Spleen (tissue), 11 donors: ENCODE measurements at regions not wholly inside any gene's neighbourhood (a gene's known extent, or its start where the extent isn't known, plus 50 kb on each side); places are given as distances from the start of the nearest gene placed in this dataset.
A peak's percentile ranks its signal among the peaks of the same experiment; 100 is the strongest.

Experiments used
- DNase-seq: peaks from one replicate; pipeline ENCODE4 v3.0.0-alpha.2; 2020
- H3K27ac ChIP-seq, 8 donors: fragments of 200-600 bp; sonication (generic) in 7 of 8; 1 replicate in 4 of 8; 2 replicates in 4 of 8; pipeline versions ENCODE4 v1.5.0 to v1.8.0; 2016 to 2021; ENCODE audit warnings: inconsistent platforms in 4 of 8, mild to moderate bottlenecking in 4 of 8, moderate library complexity in 1 of 8
- H3K27me3 ChIP-seq, 7 donors: fragments of 200-600 bp; sonication (generic) in 6 of 7; replicated peaks in 1 of 7; 1 replicate in 4 of 7; 2 replicates in 3 of 7; pipeline versions ENCODE4 v1.5.0 to v1.8.0; 2016 to 2021; ENCODE audit warnings: inconsistent platforms in 3 of 7, mild to moderate bottlenecking in 1 of 7
- H3K36me3 ChIP-seq, 6 donors: fragments of 200-600 bp; sonication (generic) in 5 of 6; 1 replicate in 4 of 6; 2 replicates in 2 of 6; pipeline versions ENCODE4 v1.5.0 to v1.8.0; 2016 to 2021; ENCODE audit warnings: inconsistent platforms in 2 of 6
- H3K4me1 ChIP-seq, 6 donors: fragments of 200-600 bp; sonication (generic) in 5 of 6; 1 replicate in 3 of 6; 2 replicates in 3 of 6; pipeline versions ENCODE4 v1.5.0 to v1.8.0; 2016 to 2021; ENCODE audit warnings: inconsistent platforms in 3 of 6
- H3K4me3 ChIP-seq, 8 donors: fragments of 200-600 bp; sonication (generic) in 7 of 8; 1 replicate in 4 of 8; 2 replicates in 4 of 8; pipeline versions ENCODE4 v1.5.0 to v1.8.0; 2016 to 2021; ENCODE audit warnings: inconsistent platforms in 4 of 8, mild to moderate bottlenecking in 4 of 8, moderate library complexity in 2 of 8
- H3K9me3 ChIP-seq, 8 donors: fragments of 200-600 bp; sonication (generic) in 7 of 8; 1 replicate in 4 of 8; 2 replicates in 4 of 8; pipeline versions ENCODE4 v1.5.0 to v1.8.0; 2016 to 2021; ENCODE audit warnings: inconsistent platforms in 4 of 8
- POLR2A ChIP-seq, 3 donors: fragments of 450-650 bp; IDR thresholded peaks; one replicate each; pipeline ENCODE4 v1.5.1; 2017; ENCODE audit warnings: antibody characterized with exemption in 3 of 3, mild to moderate bottlenecking in 1 of 3
- POLR2AphosphoS5 ChIP-seq, 3 donors: sonication (generic); formaldehyde crosslinking; IDR thresholded peaks; one replicate each; pipeline ENCODE4 v1.5.1; 2017; ENCODE audit warnings: antibody characterized with exemption in 3 of 3
- WGBS, 5 donors: extraction: QIAGEN DNeasy Blood & Tissue Kit in 3 of 5; methylation state at CpG; one replicate each; pipeline versions ENCODE4 v1.1.5 to v1.1.7; 2013 to 2018; 5-methylcytosine and 5-hydroxymethylcytosine counted together
- intact Hi-C: fragments of 100-400 bp; cut with DNase I; formaldehyde crosslinking; loops from one replicate; pipeline ENCODE4 v1.15.0; 2023; ENCODE audit warnings: low total_unique reads
- TF ChIP-seq, protein P1 (sequence below), 11 experiments: fragments of 200-600 bp in 7 of 11; fragments of 450-650 bp in 4 of 11; sonication (generic) in 4 of 11; IDR thresholded peaks in 8 of 11; conservative IDR thresholded peaks in 3 of 11; 1 replicate in 7 of 11; 2 replicates in 4 of 11; pipeline versions ENCODE4 v1.4.0 to v1.8.0; 2016 to 2021; ENCODE audit warnings: antibody characterized with exemption in 11 of 11, inconsistent platforms in 4 of 11, mild to moderate bottlenecking in 1 of 11
- donor health status: healthy with polysubstance abuse.
- donor health status: DM: no; HTN: no; CAD: no; lungs with moderate emphysema.
- donor health status: DM: no; HTN: no; CAD: no.
- donor health status: Bipolar disorder and iron deficiency.
- donor health status: healthy.
- donor health status: DM: no; HTN: no; CAD: no.
- donor health status: DM: yes; HTN: yes; CAD: no.

DNA sequence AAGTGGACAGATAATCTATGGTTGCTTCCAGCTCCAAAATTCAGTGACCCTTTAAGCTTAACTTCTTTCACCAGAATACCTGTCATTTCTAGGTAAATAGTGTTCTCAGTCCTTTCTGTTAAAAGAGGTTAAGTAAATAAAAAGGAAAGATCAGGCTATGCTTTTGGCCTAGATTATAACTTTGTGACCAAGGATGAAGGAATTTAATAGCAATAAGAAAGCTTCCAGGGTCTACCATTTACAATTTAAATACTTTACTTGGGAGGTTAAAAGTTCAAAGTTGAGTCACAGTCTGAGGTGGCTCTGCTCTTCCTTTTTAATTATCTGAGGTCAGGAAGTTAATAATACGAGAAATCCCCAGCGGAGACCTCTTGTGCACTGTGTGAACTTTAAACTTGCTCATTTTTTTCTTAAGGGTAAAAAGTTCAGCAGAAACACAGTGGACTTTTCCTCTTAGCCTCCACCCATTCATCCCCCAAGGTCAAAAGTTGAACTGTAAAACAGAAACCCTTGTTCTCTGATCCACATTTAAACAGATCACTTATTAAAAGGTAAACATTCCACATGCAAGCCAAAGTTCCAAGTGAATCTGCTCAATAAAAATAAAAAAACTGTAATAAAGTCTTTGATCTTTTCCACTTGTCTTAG lies 187.1 kb downstream of the NRIP1 start:
- H3K27ac ChIP-seq: peak overlapping the region in 6 of 8 donors; percentile 1 to 40 (median 10)
- H3K36me3 ChIP-seq: no peaks in the 10 kb centered on the region
- TF ChIP-seq POLR2A (IDR thresholded peaks at IDR 0.05) (no peak), POLR2AphosphoS5 (IDR thresholded peaks at IDR 0.05) (no peak)
- TF ChIP-seq, protein P1, sequence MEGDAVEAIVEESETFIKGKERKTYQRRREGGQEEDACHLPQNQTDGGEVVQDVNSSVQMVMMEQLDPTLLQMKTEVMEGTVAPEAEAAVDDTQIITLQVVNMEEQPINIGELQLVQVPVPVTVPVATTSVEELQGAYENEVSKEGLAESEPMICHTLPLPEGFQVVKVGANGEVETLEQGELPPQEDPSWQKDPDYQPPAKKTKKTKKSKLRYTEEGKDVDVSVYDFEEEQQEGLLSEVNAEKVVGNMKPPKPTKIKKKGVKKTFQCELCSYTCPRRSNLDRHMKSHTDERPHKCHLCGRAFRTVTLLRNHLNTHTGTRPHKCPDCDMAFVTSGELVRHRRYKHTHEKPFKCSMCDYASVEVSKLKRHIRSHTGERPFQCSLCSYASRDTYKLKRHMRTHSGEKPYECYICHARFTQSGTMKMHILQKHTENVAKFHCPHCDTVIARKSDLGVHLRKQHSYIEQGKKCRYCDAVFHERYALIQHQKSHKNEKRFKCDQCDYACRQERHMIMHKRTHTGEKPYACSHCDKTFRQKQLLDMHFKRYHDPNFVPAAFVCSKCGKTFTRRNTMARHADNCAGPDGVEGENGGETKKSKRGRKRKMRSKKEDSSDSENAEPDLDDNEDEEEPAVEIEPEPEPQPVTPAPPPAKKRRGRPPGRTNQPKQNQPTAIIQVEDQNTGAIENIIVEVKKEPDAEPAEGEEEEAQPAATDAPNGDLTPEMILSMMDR (IDR thresholded peaks at IDR 0.05 in 8 of 11, conservative IDR thresholded peaks at IDR 0.05 in 3 of 11): no peak
- no peaks in the 10 kb centered on the region for H3K9me3 ChIP-seq
- H3K4me1 ChIP-seq: peaks cover 17 to 60% (median 38%) of the 10 kb centered on the region in 6 donors
- WGBS, 5 donors: 13 to 37% (median 23%) methylated on average over 2 of the region's 2 CpGs
- intact Hi-C loops: no loop called here
- H3K27me3 ChIP-seq: no peaks in the 10 kb centered on the region
- DNase-seq: no peak
- no peak overlapping the region for H3K4me3 ChIP-seq

DNA sequence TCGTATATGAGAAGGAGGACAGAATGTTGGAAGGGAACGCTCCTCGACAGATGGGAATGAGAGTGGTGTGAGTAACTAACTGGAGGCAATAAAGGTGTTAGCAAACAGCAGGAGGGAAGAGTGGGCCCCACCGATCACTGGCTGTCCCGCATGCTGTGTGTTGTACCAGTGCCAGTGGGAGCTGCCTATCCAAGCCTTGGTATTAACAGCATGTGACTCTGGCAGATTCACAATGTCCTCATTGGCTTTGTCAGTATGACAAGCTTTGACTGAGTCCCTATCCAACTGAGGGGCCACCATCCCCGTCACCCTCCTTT lies 188.3 kb downstream of the NRIP1 start:
- Histone ChIP-seq H3K27me3 (no peaks in the 10 kb centered on the region), H3K4me1 (peaks cover 17 to 54% (median 38%) of the 10 kb centered on the region in 6 donors), H3K36me3 (no peaks in the 10 kb centered on the region), H3K27ac (no peak overlapping the region), H3K9me3 (no peaks in the 10 kb centered on the region), H3K4me3 (no peak overlapping the region)
- intact Hi-C loops: no loop called here
- 90 to 97% (median 95%) methylated on average over 6 of the region's 6 CpGs for WGBS, 5 donors
- TF ChIP-seq POLR2AphosphoS5 (IDR thresholded peaks at IDR 0.05) (no peak), POLR2A (IDR thresholded peaks at IDR 0.05) (no peak)
- TF ChIP-seq, protein P1 (IDR thresholded peaks at IDR 0.05 in 8 of 11, conservative IDR thresholded peaks at IDR 0.05 in 3 of 11): no peak
- DNase-seq: no peak

DNA sequence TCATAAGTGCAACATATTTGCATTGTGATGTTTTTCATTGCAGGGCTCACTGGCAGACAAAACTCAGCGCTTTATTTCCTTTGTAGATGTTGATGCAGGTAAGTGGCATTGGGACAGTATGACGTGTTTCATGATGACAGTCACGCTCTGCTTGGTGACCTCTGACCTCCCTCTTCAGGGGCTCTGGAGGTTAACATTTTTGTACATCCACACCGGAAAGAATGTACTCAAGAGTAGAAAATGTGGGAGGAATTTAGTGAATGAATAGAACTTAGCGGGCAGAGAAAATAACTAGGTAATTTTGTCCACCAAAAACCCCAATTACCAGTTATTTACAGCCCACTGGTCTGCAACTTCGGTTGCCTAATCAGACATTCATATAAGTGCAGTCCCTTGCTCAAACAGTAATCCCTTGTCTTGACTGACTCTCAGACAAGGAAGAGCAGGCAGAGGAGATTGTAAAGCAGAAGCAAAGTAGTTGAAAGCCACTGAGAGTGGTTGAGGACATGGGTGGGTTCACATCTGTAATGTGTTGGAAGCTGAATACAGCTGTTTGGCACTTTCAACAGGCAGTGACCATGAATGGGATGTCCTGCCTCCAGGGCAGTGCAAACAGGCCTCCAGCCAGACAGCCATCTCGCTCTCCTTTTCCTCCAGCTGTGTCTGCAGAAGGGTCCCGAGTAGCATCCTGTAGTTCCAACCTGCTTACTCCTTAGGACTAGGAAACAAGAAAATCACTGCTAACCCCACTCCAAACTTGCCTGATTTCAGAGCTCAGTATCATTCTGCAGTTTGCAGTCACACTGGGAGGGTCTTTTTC lies 188.9 kb downstream of the NRIP1 start:
- DNase-seq: no peak
- intact Hi-C loops: no loop called here
- Histone ChIP-seq H3K4me1 (peaks cover 17 to 57% (median 42%) of the 10 kb centered on the region in 6 donors), H3K27ac (no peak overlapping the region), H3K36me3 (no peaks in the 10 kb centered on the region), H3K27me3 (no peaks in the 10 kb centered on the region), H3K9me3 (no peaks in the 10 kb centered on the region), H3K4me3 (no peak overlapping the region)
- 50 to 76% (median 66%) methylated on average over 8 of the region's 8 CpGs for WGBS, 5 donors
- no peak for TF ChIP-seq POLR2A (IDR thresholded peaks at IDR 0.05)
- TF ChIP-seq, protein P1 (IDR thresholded peaks at IDR 0.05 in 8 of 11, conservative IDR thresholded peaks at IDR 0.05 in 3 of 11): no peak
- TF ChIP-seq POLR2AphosphoS5 (IDR thresholded peaks at IDR 0.05): no peak

DNA sequence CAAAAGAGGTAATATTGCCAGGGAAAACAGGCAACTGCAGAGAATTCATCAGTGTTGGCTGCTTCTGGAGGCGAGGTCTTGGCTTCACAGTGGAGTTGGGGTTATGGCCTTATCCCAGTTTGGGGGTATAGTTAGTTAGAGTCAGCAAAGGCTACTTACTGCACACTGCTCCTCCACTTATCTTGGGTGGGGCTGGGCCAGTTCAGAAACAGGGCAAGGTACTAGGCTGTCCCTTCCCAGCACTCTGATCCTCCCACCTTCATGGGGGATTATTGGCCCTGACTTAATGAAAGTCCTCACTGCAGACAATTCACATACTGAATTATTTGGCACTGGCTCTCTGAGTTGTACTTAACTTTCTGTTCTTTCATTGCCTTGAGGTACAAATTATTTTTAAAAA lies 189.6 kb downstream of the NRIP1 start:
- H3K27me3 ChIP-seq: no peaks in the 10 kb centered on the region
- DNase-seq: no peak
- TF ChIP-seq POLR2AphosphoS5 (IDR thresholded peaks at IDR 0.05): no peak
- TF ChIP-seq, protein P1 (IDR thresholded peaks at IDR 0.05 in 8 of 11, conservative IDR thresholded peaks at IDR 0.05 in 3 of 11): no peak
- TF ChIP-seq POLR2A (IDR thresholded peaks at IDR 0.05): no peak
- H3K27ac ChIP-seq: no peak overlapping the region
- H3K4me3 ChIP-seq: no peak overlapping the region
- no peaks in the 10 kb centered on the region for H3K9me3 ChIP-seq
- H3K4me1 ChIP-seq: peaks cover 22 to 57% (median 45%) of the 10 kb centered on the region in 6 donors
- WGBS, 5 donors: 74 to 100% (median 86%) methylated on average over 1 of the region's 1 CpG
- intact Hi-C loops: no loop called here
- no peaks in the 10 kb centered on the region for H3K36me3 ChIP-seq
